ENCODE measurements at regions not wholly inside any gene's neighbourhood (a gene's known extent, or its start where the extent isn't known, plus 50 kb on each side); places are given as distances from the start of the nearest gene placed in this dataset.

- WGBS, 2 donors: 73 to 89% methylated on average over 7 of the region's 7 CpGs
- Histone ChIP-seq H3K4me3 (ENCODE audit: low read depth in 1 of 2, low read length in 2 of 2) (no peak overlapping the region), H3K36me3 (ENCODE audit: control insufficient read depth in 2 of 2, insufficient read depth in 2 of 2, low read length in 1 of 2) (no peaks in the 10 kb centered on the region), H3K4me1 (ENCODE audit: control insufficient read depth in 2 of 2, insufficient read depth in 2 of 2, low read length in 1 of 2) (no peaks in the 10 kb centered on the region), H3K27me3 (ENCODE audit: control insufficient read depth in 1 of 2, insufficient read depth in 2 of 2, low read length in 2 of 2) (no peaks in the 10 kb centered on the region), H3K27ac (ENCODE audit: low read depth in 2 of 2, low read length in 1 of 2) (no peak overlapping the region), H3K9me3 (ENCODE audit: control insufficient read depth in 2 of 2, insufficient read depth in 1 of 2, low read depth in 1 of 2, low read length in 1 of 2) (no peaks in the 10 kb centered on the region)
Observed at GRCh38 chr1:96306809-96307560, 414.6 kb upstream of the PTBP2 start.

- H3K4me1 ChIP-seq (ENCODE audit: control insufficient read depth in 2 of 2, insufficient read depth in 2 of 2, low read length in 1 of 2): no peaks in the 10 kb centered on the region
- H3K9me3 ChIP-seq (ENCODE audit: control insufficient read depth in 2 of 2, insufficient read depth in 1 of 2, low read depth in 1 of 2, low read length in 1 of 2): no peaks in the 10 kb centered on the region
- WGBS, 2 donors: 73 to 76% methylated on average over 5 of the region's 5 CpGs
- no peaks in the 10 kb centered on the region for H3K36me3 ChIP-seq (ENCODE audit: control insufficient read depth in 2 of 2, insufficient read depth in 2 of 2, low read length in 1 of 2)
- no peak overlapping the region for H3K27ac ChIP-seq (ENCODE audit: low read depth in 2 of 2, low read length in 1 of 2)
- H3K4me3 ChIP-seq (ENCODE audit: low read depth in 1 of 2, low read length in 2 of 2): no peak overlapping the region
- no peaks in the 10 kb centered on the region for H3K27me3 ChIP-seq (ENCODE audit: control insufficient read depth in 1 of 2, insufficient read depth in 2 of 2, low read length in 2 of 2)
Observed at GRCh38 chr1:96308314-96308713, 413.3 kb upstream of the PTBP2 start.

- no peaks in the 10 kb centered on the region for H3K27me3 ChIP-seq (ENCODE audit: control insufficient read depth in 1 of 2, insufficient read depth in 2 of 2, low read length in 2 of 2)
- WGBS, 2 donors: 84 to 94% methylated on average over 1 of the region's 1 CpG
- H3K4me1 ChIP-seq (ENCODE audit: control insufficient read depth in 2 of 2, insufficient read depth in 2 of 2, low read length in 1 of 2): no peaks in the 10 kb centered on the region
- no peaks in the 10 kb centered on the region for H3K9me3 ChIP-seq (ENCODE audit: control insufficient read depth in 2 of 2, insufficient read depth in 1 of 2, low read depth in 1 of 2, low read length in 1 of 2)
- no peaks in the 10 kb centered on the region for H3K36me3 ChIP-seq (ENCODE audit: control insufficient read depth in 2 of 2, insufficient read depth in 2 of 2, low read length in 1 of 2)
- H3K4me3 ChIP-seq (ENCODE audit: low read depth in 1 of 2, low read length in 2 of 2): no peak overlapping the region
- no peak overlapping the region for H3K27ac ChIP-seq (ENCODE audit: low read depth in 2 of 2, low read length in 1 of 2)
Observed at GRCh38 chr1:96309783-96310182, 411.8 kb upstream of the PTBP2 start.

- Histone ChIP-seq H3K9me3 (ENCODE audit: control insufficient read depth in 2 of 2, insufficient read depth in 1 of 2, low read depth in 1 of 2, low read length in 1 of 2) (no peaks in the 10 kb centered on the region), H3K27ac (ENCODE audit: low read depth in 2 of 2, low read length in 1 of 2) (no peak overlapping the region), H3K36me3 (ENCODE audit: control insufficient read depth in 2 of 2, insufficient read depth in 2 of 2, low read length in 1 of 2) (no peaks in the 10 kb centered on the region), H3K4me1 (ENCODE audit: control insufficient read depth in 2 of 2, insufficient read depth in 2 of 2, low read length in 1 of 2) (no peaks in the 10 kb centered on the region), H3K27me3 (ENCODE audit: control insufficient read depth in 1 of 2, insufficient read depth in 2 of 2, low read length in 2 of 2) (no peaks in the 10 kb centered on the region), H3K4me3 (ENCODE audit: low read depth in 1 of 2, low read length in 2 of 2) (no peak overlapping the region)
- WGBS, 2 donors: 89 to 90% methylated on average over 1 of the region's 1 CpG
Observed at GRCh38 chr1:96313216-96313615, 408.4 kb upstream of the PTBP2 start.

- no peaks in the 10 kb centered on the region for H3K36me3 ChIP-seq (ENCODE audit: control insufficient read depth in 2 of 2, insufficient read depth in 2 of 2, low read length in 1 of 2)
- no peaks in the 10 kb centered on the region for H3K9me3 ChIP-seq (ENCODE audit: control insufficient read depth in 2 of 2, insufficient read depth in 1 of 2, low read depth in 1 of 2, low read length in 1 of 2)
- 39 to 45% methylated on average over 4 of the region's 4 CpGs for WGBS, 2 donors
- H3K4me3 ChIP-seq (ENCODE audit: low read depth in 1 of 2, low read length in 2 of 2): no peak overlapping the region
- no peaks in the 10 kb centered on the region for H3K27me3 ChIP-seq (ENCODE audit: control insufficient read depth in 1 of 2, insufficient read depth in 2 of 2, low read length in 2 of 2)
- H3K27ac ChIP-seq (ENCODE audit: low read depth in 2 of 2, low read length in 1 of 2): no peak overlapping the region
- no peaks in the 10 kb centered on the region for H3K4me1 ChIP-seq (ENCODE audit: control insufficient read depth in 2 of 2, insufficient read depth in 2 of 2, low read length in 1 of 2)
Observed at GRCh38 chr1:96329121-96329520, 392.5 kb upstream of the PTBP2 start.

- H3K36me3 ChIP-seq (ENCODE audit: control insufficient read depth in 2 of 2, insufficient read depth in 2 of 2, low read length in 1 of 2): no peaks in the 10 kb centered on the region
- H3K27me3 ChIP-seq (ENCODE audit: control insufficient read depth in 1 of 2, insufficient read depth in 2 of 2, low read length in 2 of 2): no peaks in the 10 kb centered on the region
- no peak overlapping the region for H3K4me3 ChIP-seq (ENCODE audit: low read depth in 1 of 2, low read length in 2 of 2)
- 83 to 86% methylated on average over 3 of the region's 3 CpGs for WGBS, 2 donors
- H3K9me3 ChIP-seq (ENCODE audit: control insufficient read depth in 2 of 2, insufficient read depth in 1 of 2, low read depth in 1 of 2, low read length in 1 of 2): no peaks in the 10 kb centered on the region
- no peaks in the 10 kb centered on the region for H3K4me1 ChIP-seq (ENCODE audit: control insufficient read depth in 2 of 2, insufficient read depth in 2 of 2, low read length in 1 of 2)
- H3K27ac ChIP-seq (ENCODE audit: low read depth in 2 of 2, low read length in 1 of 2): no peak overlapping the region
Observed at GRCh38 chr1:96331596-96331995, 390.0 kb upstream of the PTBP2 start.

GRCh38 chr1:96333522-96334235 lies 387.9 kb upstream of the PTBP2 start:
- H3K9me3 ChIP-seq (ENCODE audit: control insufficient read depth in 2 of 2, insufficient read depth in 1 of 2, low read depth in 1 of 2, low read length in 1 of 2): no peaks in the 10 kb centered on the region
- H3K27ac ChIP-seq (ENCODE audit: low read depth in 2 of 2, low read length in 1 of 2): no peak overlapping the region
- no peaks in the 10 kb centered on the region for H3K27me3 ChIP-seq (ENCODE audit: control insufficient read depth in 1 of 2, insufficient read depth in 2 of 2, low read length in 2 of 2)
- WGBS, 2 donors: 78 to 82% methylated on average over 4 of the region's 4 CpGs
- no peak overlapping the region for H3K4me3 ChIP-seq (ENCODE audit: low read depth in 1 of 2, low read length in 2 of 2)
- H3K36me3 ChIP-seq (ENCODE audit: control insufficient read depth in 2 of 2, insufficient read depth in 2 of 2, low read length in 1 of 2): no peaks in the 10 kb centered on the region
- no peaks in the 10 kb centered on the region for H3K4me1 ChIP-seq (ENCODE audit: control insufficient read depth in 2 of 2, insufficient read depth in 2 of 2, low read length in 1 of 2)

GRCh38 chr1:96334236-96334557 lies 387.4 kb upstream of the PTBP2 start:
- Histone ChIP-seq H3K4me1 (ENCODE audit: control insufficient read depth in 2 of 2, insufficient read depth in 2 of 2, low read length in 1 of 2) (no peaks in the 10 kb centered on the region), H3K9me3 (ENCODE audit: control insufficient read depth in 2 of 2, insufficient read depth in 1 of 2, low read depth in 1 of 2, low read length in 1 of 2) (no peaks in the 10 kb centered on the region), H3K4me3 (ENCODE audit: low read depth in 1 of 2, low read length in 2 of 2) (no peak overlapping the region), H3K27ac (ENCODE audit: low read depth in 2 of 2, low read length in 1 of 2) (no peak overlapping the region), H3K27me3 (ENCODE audit: control insufficient read depth in 1 of 2, insufficient read depth in 2 of 2, low read length in 2 of 2) (no peaks in the 10 kb centered on the region), H3K36me3 (ENCODE audit: control insufficient read depth in 2 of 2, insufficient read depth in 2 of 2, low read length in 1 of 2) (no peaks in the 10 kb centered on the region)
- WGBS, 2 donors: 90 to 91% methylated on average over 4 of the region's 4 CpGs

GRCh38 chr1:96338622-96339021 lies 383.0 kb upstream of the PTBP2 start:
- Histone ChIP-seq H3K4me3 (ENCODE audit: low read depth in 1 of 2, low read length in 2 of 2) (no peak overlapping the region), H3K27ac (ENCODE audit: low read depth in 2 of 2, low read length in 1 of 2) (no peak overlapping the region), H3K4me1 (ENCODE audit: control insufficient read depth in 2 of 2, insufficient read depth in 2 of 2, low read length in 1 of 2) (no peaks in the 10 kb centered on the region), H3K27me3 (ENCODE audit: control insufficient read depth in 1 of 2, insufficient read depth in 2 of 2, low read length in 2 of 2) (no peaks in the 10 kb centered on the region), H3K36me3 (ENCODE audit: control insufficient read depth in 2 of 2, insufficient read depth in 2 of 2, low read length in 1 of 2) (no peaks in the 10 kb centered on the region), H3K9me3 (ENCODE audit: control insufficient read depth in 2 of 2, insufficient read depth in 1 of 2, low read depth in 1 of 2, low read length in 1 of 2) (no peaks in the 10 kb centered on the region)
- WGBS, 2 donors: 75 to 82% methylated on average over 2 of the region's 2 CpGs

GRCh38 chr1:96340686-96341085 lies 380.9 kb upstream of the PTBP2 start:
- H3K9me3 ChIP-seq (ENCODE audit: control insufficient read depth in 2 of 2, insufficient read depth in 1 of 2, low read depth in 1 of 2, low read length in 1 of 2): no peaks in the 10 kb centered on the region
- no peak overlapping the region for H3K4me3 ChIP-seq (ENCODE audit: low read depth in 1 of 2, low read length in 2 of 2)
- H3K36me3 ChIP-seq (ENCODE audit: control insufficient read depth in 2 of 2, insufficient read depth in 2 of 2, low read length in 1 of 2): no peaks in the 10 kb centered on the region
- H3K27ac ChIP-seq (ENCODE audit: low read depth in 2 of 2, low read length in 1 of 2): no peak overlapping the region
- H3K4me1 ChIP-seq (ENCODE audit: control insufficient read depth in 2 of 2, insufficient read depth in 2 of 2, low read length in 1 of 2): no peaks in the 10 kb centered on the region
- no peaks in the 10 kb centered on the region for H3K27me3 ChIP-seq (ENCODE audit: control insufficient read depth in 1 of 2, insufficient read depth in 2 of 2, low read length in 2 of 2)

Measured in esophagus (tissue), 2 donors.